ENCODE measurements at regions not wholly inside any gene's neighbourhood (a gene's known extent, or its start where the extent isn't known, plus 50 kb on each side); places are given as distances from the start of the nearest gene placed in this dataset.

DNA sequence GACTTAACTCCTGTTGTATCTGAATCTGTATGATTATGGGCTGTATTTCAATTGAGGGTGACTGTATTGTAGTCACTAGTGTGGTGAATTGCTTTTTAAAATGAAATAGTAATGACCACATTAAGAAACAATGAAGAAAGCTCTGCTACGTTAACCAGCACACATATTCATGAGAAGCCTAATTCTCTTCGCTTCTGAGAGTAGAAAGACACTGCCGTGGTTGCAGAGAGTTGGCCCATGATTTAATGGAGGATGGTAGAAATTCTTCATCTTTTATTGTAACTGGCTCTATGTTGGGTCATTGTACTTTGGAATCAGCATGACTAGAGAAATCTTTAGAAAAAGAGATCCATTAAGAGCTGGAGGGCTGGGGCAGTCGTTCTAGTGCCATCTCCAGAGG lies 451.5 kb downstream of the PCDH17 start:
- Histone ChIP-seq H2BK5ac (ENCODE audit: insufficient read length, low read length) (no peak overlapping the region), H2AFZ (ENCODE audit: low read length) (no peak overlapping the region), H2BK20ac (ENCODE audit: low read depth, low read length, poor library complexity, severe bottlenecking) (no peak overlapping the region), H2BK12ac (ENCODE audit: insufficient read length, low read depth, low read length) (no peak overlapping the region), H3K4ac (ENCODE audit: low read depth, low read length) (no peak overlapping the region), H3K9ac (ENCODE audit: extremely low read depth, insufficient read length, low read length) (no peak overlapping the region), H3K27me3 (ENCODE audit: insufficient read depth, low read length) (no peaks in the 10 kb centered on the region), H3K23me2 (ENCODE audit: insufficient read length, low read depth, low read length, poor library complexity, severe bottlenecking) (no peaks in the 10 kb centered on the region), H3K79me1 (ENCODE audit: insufficient read depth, low read depth, low read length, poor library complexity, severe bottlenecking) (no peaks in the 10 kb centered on the region), H3K18ac (ENCODE audit: insufficient read length, low read depth, low read length) (no peak overlapping the region), H3K9me3 (ENCODE audit: control insufficient read depth, low read depth, low read length) (no peaks in the 10 kb centered on the region), H4K91ac (ENCODE audit: insufficient read length, low read depth, low read length) (no peak overlapping the region), H3K4me2 (ENCODE audit: insufficient read depth, insufficient read length, low read length) (no peak overlapping the region), H4K20me1 (ENCODE audit: control insufficient read depth, insufficient read depth, insufficient read length) (no peaks in the 10 kb centered on the region), H3K56ac (ENCODE audit: insufficient read length, low read depth, low read length) (no peak overlapping the region), H3K4me1 (ENCODE audit: insufficient read depth, low read length) (no peaks in the 10 kb centered on the region; the same call in 1 of the 2 replicates), H3K14ac (ENCODE audit: insufficient read depth, low read length) (no peak overlapping the region), H2BK120ac (ENCODE audit: low read depth, low read length, poor library complexity, severe bottlenecking) (no peak overlapping the region), H3T11ph (ENCODE audit: low read length) (no peak overlapping the region), H3K23ac (ENCODE audit: insufficient read length, low read depth, low read length) (no peak overlapping the region), H2AK5ac (ENCODE audit: insufficient read length, low read length) (no peak overlapping the region), H4K5ac (ENCODE audit: insufficient read length, low read depth, low read length) (no peak overlapping the region), H2BK15ac (ENCODE audit: low read depth, low read length) (no peak overlapping the region), H3K27ac (ENCODE audit: insufficient read length, low read depth, low read length) (no peak overlapping the region), H3K79me2 (ENCODE audit: insufficient read depth, low read length) (no peaks in the 10 kb centered on the region), H4K8ac (replicated peaks; ENCODE audit: insufficient read length, low read depth, low read length) (no peak overlapping the region)
- no peaks in the 10 kb centered on the region for H3K36me3 Mint-ChIP-seq (ENCODE audit: insufficient read depth in 1 of 3, low read depth in 3 of 3)
- WGBS (ENCODE audit: extremely low coverage, insufficient read length, low lambda C conversion rate): no CpG with 5 or more reads among the region's 4 CpGs
- DNase-seq: no peak
- H3K4me3 Mint-ChIP-seq: no peak overlapping the region
- TF ChIP-seq, protein P1, sequence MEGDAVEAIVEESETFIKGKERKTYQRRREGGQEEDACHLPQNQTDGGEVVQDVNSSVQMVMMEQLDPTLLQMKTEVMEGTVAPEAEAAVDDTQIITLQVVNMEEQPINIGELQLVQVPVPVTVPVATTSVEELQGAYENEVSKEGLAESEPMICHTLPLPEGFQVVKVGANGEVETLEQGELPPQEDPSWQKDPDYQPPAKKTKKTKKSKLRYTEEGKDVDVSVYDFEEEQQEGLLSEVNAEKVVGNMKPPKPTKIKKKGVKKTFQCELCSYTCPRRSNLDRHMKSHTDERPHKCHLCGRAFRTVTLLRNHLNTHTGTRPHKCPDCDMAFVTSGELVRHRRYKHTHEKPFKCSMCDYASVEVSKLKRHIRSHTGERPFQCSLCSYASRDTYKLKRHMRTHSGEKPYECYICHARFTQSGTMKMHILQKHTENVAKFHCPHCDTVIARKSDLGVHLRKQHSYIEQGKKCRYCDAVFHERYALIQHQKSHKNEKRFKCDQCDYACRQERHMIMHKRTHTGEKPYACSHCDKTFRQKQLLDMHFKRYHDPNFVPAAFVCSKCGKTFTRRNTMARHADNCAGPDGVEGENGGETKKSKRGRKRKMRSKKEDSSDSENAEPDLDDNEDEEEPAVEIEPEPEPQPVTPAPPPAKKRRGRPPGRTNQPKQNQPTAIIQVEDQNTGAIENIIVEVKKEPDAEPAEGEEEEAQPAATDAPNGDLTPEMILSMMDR (conservative IDR thresholded peaks at IDR 0.05): no peak
- H3K27me3 Mint-ChIP-seq (ENCODE audit: low read depth): no peaks in the 10 kb centered on the region
- H3K4me1 Mint-ChIP-seq: peaks cover 13 to 14% of the 10 kb centered on the region in 2 experiments
- no peak overlapping the region for H3K27ac Mint-ChIP-seq
- no peaks in the 10 kb centered on the region for H3K9me3 Mint-ChIP-seq
